ENCODE measurements at regions not wholly inside any gene's neighbourhood (a gene's known extent, or its start where the extent isn't known, plus 50 kb on each side); places are given as distances from the start of the nearest gene placed in this dataset.

DNA sequence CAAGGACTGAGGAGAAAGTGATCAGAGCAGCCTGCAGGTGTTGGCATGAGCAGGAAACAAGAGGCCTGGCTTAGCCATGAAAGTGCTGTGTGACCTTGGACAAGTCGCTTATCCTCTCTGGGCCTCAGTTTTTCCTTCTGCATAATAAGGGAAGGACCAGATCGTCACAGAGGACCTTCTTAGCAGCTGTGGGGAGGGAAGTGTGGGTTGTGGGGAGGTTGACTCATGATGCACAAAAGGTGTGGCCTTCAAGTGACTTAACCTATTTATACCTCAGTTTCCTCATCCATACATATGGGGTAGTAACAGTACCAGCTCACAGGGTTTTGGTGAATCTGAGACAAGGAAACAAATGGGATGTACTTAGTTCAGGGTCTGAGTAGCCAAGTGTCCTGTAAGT is 658.8 kb downstream of the MATN1 start:
- TF ChIP-seq GATA2 (IDR thresholded peaks at IDR 0.05; ENCODE audit: low read depth, low read length), result no peak
- no peak for TF ChIP-seq GATA3 (IDR thresholded peaks at IDR 0.05; ENCODE audit: low read depth, low read length)

DNA sequence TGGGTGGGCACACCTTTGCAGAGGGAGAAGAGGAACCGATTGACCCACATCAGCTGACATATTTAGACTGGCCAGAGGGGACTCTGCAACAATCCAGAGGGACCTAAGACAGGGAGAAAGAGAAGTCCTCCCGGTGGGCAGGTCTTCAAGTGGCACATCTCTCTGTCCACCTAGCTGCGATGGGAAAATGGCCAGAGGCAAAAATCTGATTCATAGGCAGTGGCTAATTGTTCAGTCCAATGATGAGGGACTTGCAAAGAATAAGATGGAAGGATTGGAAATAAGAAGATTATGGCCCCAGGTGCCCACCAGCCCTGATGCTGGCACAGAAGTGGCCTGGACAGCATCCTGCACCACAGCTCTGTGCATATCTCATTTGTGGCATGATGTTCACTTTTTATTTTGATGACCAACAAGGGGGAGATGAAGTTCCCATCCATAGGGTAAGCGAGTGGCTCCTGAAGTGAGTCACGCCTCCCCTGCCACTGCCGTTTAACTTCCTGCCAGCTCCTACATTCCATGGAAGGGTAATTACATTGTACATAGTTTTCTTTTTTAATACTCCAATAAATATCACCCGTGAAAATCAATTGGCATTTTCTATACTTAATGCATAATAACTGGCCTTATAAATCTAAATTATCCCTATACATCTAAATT is 659.6 kb downstream of the MATN1 start:
- no peak for TF ChIP-seq GATA2 (IDR thresholded peaks at IDR 0.05; ENCODE audit: low read depth, low read length)
- no peak for TF ChIP-seq GATA3 (IDR thresholded peaks at IDR 0.05; ENCODE audit: low read depth, low read length)

DNA sequence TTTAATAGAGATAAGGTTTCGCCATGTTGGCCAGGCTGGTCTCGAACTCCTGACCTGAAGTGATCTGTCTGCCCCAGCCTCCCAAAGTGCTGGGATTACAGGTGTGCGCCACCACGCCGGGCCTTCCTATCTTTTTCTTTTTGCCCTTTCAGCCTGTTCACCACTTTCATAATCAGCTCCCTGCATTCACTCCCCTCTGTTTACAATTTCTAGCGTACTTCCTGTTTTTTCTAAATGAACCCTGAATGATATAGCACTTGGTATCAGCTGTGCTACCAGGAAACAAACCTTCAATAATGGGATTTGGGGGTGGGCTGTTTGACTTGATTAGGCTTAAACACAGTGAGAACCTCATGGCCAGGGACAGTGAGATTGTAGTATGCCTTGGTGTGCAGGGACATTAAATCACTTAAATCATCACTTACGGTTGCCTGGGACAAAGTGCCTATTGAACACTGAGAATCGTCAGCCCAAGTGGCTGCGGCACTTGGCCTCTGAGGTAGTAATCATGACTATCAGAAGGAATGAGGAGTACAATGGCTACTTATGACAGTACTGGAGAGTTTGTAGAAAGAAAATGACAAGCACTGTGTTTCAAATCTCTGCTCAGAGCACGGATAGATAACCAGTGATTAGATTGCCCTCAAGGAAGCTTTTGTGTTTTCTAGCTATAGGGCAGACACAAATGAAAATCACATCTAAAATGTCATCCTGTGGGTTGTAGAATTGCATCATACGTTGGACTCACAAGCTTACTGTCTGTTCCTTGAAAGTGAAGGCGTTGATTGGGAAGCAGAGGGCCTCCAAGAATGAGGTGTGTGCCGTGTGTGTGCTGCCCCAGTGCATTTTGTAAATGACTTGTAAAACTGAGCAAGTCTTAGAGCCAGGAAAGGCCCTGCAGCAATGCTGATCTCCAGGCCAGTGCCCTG is 661.8 kb downstream of the MATN1 start:
- TF ChIP-seq GATA2 (IDR thresholded peaks at IDR 0.05; ENCODE audit: low read depth, low read length) (no peak), GATA3 (IDR thresholded peaks at IDR 0.05; ENCODE audit: low read depth, low read length) (no peak)

DNA sequence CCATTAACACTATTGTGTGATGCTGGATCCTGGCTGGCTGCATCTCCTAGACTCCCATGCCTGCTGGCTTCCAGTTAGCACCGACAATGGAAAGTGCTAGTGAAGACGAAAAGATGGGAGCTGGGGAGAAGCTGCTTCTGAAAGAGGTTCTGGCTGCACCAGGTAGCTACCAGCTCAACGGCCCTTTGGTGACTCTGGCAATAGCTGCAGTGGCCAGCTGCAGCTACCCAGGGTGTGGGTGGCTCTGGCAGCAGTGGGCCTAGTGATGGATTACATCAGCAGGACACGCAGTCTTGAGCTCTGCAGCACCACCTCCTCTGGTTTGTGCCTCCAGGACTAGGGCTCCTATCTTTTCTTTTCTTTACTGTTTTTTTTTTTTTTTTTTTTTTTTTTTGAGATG is 662.6 kb downstream of the MATN1 start:
- TF ChIP-seq GATA3 (IDR thresholded peaks at IDR 0.05; ENCODE audit: low read depth, low read length) (no peak), GATA2 (IDR thresholded peaks at IDR 0.05; ENCODE audit: low read depth, low read length) (no peak)

DNA sequence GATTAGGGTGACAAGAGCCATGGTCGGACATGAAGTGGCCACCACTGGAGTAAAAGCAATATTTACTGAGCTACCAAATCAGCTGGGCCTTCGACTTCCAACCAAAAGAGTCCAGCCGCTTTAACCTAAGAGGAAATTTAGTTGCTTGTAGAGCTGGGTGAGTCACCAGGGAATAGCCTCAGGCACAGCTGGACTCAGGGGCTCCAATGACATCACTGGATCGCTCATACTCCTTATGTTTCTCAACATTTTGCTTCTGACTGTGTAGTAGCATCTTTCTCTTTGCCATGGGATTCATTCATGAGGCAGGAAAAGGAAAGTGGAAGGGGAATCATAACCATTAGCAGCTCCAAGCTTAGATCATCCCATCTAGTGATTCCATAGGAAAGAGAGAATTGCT is 664.4 kb downstream of the MATN1 start:
- TF ChIP-seq GATA2 (IDR thresholded peaks at IDR 0.05; ENCODE audit: low read depth, low read length), result no peak
- TF ChIP-seq GATA3 (IDR thresholded peaks at IDR 0.05; ENCODE audit: low read depth, low read length), result no peak

DNA sequence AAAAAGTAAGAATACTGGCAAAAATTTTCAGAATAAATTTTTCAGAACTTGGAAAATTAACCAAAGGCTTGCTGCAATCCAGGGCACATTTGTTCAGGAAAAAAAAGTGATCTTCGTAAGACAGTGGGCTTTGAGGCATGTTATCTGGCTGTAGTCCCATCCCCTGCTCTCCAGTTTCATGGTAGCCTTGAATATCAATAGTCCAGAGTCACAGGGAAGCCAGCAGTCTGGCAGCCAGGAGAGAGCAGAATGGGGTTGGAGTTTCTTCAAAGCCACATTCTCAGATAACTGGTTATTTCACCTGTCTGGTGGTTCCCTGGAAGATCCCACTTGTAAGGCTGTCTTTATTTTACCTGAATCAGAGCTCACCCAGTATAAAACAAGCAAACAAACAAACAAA is 669.3 kb downstream of the MATN1 start:
- TF ChIP-seq GATA2 (IDR thresholded peaks at IDR 0.05; ENCODE audit: low read depth, low read length), result no peak
- TF ChIP-seq GATA3 (IDR thresholded peaks at IDR 0.05; ENCODE audit: low read depth, low read length), result no peak

DNA sequence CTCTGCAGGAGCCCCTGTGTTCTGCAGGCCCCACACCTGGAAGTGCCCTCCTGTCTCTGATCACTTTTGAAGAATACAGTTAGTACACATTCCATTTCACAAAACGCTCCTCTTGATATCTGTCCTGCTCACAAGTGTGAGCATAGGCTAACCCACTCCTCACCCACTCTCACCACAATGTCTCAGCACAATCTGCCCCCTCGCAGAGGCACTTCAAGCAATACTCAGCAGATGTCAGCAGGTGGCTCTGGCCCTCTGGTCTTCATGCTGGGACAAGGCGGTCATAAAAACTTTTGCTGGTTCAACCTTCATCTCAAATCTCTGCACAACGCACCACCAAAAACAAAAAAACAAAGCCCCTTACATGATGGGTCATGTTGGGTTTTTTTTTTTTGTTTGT is 671.2 kb downstream of the MATN1 start:
- TF ChIP-seq GATA2 (IDR thresholded peaks at IDR 0.05; ENCODE audit: low read depth, low read length), result no peak
- TF ChIP-seq GATA3 (IDR thresholded peaks at IDR 0.05; ENCODE audit: low read depth, low read length), result no peak

DNA sequence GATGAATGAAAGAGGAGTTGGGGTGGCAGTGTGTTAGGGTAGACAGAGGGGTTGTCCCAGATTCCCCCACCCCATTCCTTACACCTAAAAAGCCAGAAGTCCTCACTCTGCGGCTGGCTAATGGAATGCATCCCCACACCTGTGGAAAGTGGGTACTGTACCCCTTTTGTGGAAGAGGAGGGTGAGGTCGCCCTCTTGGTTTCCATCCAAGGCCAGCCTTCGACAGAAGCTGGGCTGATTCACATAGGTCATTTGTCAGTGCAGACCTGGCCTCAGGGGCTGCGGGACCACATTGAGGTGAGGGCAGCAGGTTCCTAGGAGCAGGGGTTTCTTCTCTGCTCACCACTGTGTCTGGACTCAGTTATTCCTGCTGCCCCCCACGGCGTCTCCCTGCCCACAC is 671.6 kb downstream of the MATN1 start:
- TF ChIP-seq GATA2 (IDR thresholded peaks at IDR 0.05; ENCODE audit: low read depth, low read length), result no peak
- TF ChIP-seq GATA3 (IDR thresholded peaks at IDR 0.05; ENCODE audit: low read depth, low read length), result no peak

DNA sequence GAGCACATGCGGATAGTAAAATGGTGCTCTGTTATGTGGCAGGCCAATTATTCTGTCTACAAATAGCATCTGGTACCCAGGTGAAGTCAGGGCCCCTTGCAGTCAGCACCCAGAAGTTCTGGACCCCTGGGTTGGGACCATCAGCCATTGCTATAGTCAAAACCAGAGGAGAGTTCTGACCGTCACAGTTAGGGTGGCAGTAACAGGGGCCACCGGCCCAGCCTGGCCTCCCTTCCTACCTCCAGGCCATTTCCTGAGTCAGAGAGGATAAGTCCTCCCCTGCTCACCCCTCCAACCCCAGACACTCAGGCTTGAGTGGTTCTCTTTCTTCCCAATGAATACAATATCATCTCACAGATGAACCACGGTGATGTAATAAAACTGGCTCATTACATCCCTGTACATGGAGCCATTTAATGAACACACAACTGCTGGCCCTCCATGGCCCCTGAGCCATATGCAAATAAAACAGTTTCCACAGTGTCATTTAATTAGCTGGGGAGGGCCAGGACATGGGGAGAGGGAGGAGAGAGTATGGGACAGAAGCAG is 673.6 kb downstream of the MATN1 start:
- TF ChIP-seq GATA3 (IDR thresholded peaks at IDR 0.05; ENCODE audit: low read depth, low read length) (no peak), GATA2 (IDR thresholded peaks at IDR 0.05; ENCODE audit: low read depth, low read length) (no peak)

DNA sequence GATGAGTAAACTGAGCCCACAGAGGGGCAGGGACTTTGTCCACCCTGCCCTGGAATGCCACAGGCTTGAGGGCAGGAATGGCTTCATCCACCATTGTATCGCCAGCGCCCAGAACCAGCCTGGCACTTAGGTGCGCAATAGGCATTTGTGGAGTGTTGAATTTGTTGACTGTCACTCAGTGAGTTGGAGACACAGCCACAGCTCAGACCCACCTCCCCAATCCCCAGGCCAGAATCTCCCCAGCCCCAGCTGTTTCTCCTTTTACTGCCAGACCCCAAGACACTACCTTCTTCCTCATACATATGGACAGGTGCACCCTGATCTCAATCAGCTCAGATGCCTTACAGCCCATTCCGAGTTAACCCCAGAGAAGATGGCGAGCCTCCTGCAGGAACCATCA is 674.5 kb downstream of the MATN1 start:
- TF ChIP-seq GATA2 (IDR thresholded peaks at IDR 0.05; ENCODE audit: low read depth, low read length) (no peak), GATA3 (IDR thresholded peaks at IDR 0.05; ENCODE audit: low read depth, low read length) (no peak)

DNA sequence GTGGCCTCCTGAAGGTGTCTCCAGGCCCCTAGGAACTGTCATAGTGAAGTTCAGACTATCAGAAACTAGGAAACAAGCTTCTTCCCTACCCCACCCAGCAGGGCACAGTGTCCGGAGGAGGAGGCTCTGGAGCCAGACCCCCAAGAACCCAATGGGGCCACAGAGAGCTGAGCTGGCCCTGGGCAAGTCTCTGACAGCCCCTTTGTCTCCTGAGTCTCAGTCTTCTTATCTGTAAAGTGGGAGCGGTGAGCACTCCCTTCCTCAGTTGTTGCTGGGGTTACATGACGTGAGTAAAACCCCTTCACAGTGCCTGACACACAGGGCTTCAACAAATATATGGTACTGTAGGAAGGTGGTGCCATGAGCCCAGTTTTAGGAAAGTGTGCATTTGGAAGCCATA is 675.8 kb downstream of the MATN1 start:
- TF ChIP-seq GATA3 (IDR thresholded peaks at IDR 0.05; ENCODE audit: low read depth, low read length) (no peak), GATA2 (IDR thresholded peaks at IDR 0.05; ENCODE audit: low read depth, low read length) (no peak)

DNA sequence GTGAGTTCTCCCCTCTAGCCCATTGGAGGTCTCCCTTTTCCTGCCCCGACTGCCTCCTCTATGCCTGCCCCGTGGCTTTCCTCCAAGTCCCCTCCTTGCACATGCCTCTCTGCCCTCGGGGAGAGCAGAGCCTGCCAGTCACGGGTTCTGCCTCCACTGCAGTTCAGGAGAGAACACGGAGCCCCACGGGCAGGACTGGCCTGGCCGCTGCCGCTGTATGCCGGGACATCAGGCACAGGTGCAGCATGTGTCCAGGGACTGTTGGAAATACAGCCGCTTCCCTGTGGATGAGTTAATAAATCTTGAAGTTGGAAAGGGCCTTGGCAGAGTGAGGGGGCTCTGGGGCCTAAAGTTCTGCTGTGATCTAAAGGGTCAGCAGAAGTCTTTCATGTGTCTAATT is 676.6 kb downstream of the MATN1 start:
- TF ChIP-seq GATA2 (IDR thresholded peaks at IDR 0.05; ENCODE audit: low read depth, low read length) (no peak), GATA3 (IDR thresholded peaks at IDR 0.05; ENCODE audit: low read depth, low read length) (no peak)

DNA sequence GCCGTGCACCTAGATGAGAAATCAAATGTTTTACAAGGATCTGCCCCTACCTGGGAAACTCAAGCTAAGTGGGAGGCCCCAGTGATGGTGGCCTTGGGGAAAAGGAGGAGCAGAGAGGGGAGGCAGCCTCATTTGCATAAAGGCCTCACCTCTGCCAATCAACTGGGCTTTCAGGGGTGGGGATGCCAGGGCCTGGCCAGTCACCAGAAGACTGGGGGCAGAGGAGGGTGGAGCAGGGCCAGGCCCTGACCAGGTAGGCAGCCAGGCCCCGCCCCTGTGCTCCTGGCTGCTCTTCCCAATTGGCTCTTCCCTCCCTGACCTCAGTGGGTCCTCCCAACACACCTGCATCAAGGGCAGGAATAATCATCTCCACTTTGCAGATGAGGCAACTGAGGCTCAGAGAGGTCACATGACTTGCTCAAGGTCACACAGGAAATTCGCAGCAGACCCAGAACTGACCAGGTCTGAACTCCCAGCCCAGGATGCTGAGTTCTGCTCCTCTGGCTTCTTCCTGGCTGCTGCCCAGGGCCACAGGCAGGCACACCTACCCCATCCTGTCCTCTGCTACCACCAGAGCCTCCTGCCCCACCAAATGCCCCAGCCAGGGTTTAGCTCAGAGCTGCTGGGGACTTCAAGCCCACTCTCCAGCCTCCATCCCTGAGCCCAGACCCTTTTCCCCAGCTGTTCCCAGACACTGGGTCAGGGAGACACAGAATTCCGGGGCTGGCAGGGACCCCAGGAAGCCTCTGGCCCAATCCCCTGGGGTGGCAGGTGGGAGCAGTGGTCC is 677.9 kb downstream of the MATN1 start:
- TF ChIP-seq GATA2 (IDR thresholded peaks at IDR 0.05; ENCODE audit: low read depth, low read length), result no peak
- TF ChIP-seq GATA3 (IDR thresholded peaks at IDR 0.05; ENCODE audit: low read depth, low read length), result no peak

DNA sequence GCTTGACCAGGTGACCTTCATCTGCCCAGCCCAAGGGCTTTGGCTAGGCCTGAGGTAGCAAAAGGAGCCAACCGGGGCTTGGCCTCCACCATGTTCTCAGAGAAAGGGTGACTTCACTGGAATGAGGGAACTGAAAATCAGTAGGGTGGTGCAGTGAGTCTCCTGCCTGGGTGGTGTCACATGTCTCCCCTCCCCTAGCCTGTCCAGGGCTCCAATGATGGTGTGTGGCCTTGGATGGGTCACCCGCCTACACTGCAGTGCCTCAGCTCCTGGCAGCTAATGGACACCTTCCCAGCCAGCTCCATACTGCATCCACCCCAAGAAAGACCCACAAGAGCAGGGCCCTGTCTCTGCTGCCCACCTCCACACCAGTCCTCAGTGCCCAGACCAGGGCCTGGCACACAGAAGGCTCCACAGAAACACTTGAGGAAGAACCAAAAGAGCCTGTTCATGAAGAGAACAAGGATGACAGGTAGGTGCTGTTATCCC is 678.7 kb downstream of the MATN1 start:
- TF ChIP-seq GATA3 (IDR thresholded peaks at IDR 0.05; ENCODE audit: low read depth, low read length), result no peak
- no peak for TF ChIP-seq GATA2 (IDR thresholded peaks at IDR 0.05; ENCODE audit: low read depth, low read length)

All from SH-SY5Y (cell line).